HG03439 (cell line): ENCODE measurements at regions not wholly inside any gene's neighbourhood (a gene's known extent, or its start where the extent isn't known, plus 50 kb on each side); places are given as distances from the start of the nearest gene placed in this dataset.
A peak's percentile ranks its signal among the peaks of the same experiment; 100 is the strongest.
"Not testable (repeated sequence)": the region's sequence is repeated elsewhere in the genome, so short reads cannot be mapped to it uniquely, and the experiment has no call there.

Experiments
- ATAC-seq: cut with Tn5 transposase; IDR thresholded peaks from one replicate; pipeline ENCODE4 v1.9.1; 2021; ENCODE audit warnings: mild to moderate bottlenecking, moderate library complexity; ENCODE audit not compliant: unreplicated experiment

DNA sequence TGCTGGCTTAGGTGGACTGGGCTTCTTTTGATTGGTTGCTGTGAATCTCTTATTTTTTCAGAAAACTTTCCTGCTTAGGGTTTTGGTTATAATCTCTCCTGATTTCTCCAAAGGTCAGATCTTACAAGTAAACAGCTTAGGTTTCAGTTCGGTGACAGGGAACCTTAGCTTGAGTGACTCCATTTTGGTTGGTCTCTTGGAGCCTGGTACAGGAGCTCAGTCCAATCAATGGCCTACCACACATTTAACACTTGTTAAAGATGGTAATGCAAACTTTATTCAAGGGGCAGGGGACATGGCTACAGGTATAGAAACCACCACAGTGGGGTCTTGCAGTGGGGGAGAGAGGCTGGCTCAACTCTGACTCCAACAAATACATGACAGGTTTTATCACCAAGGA lies 180.9 kb upstream of the THBS1 start:
- ATAC-seq = no peak

DNA sequence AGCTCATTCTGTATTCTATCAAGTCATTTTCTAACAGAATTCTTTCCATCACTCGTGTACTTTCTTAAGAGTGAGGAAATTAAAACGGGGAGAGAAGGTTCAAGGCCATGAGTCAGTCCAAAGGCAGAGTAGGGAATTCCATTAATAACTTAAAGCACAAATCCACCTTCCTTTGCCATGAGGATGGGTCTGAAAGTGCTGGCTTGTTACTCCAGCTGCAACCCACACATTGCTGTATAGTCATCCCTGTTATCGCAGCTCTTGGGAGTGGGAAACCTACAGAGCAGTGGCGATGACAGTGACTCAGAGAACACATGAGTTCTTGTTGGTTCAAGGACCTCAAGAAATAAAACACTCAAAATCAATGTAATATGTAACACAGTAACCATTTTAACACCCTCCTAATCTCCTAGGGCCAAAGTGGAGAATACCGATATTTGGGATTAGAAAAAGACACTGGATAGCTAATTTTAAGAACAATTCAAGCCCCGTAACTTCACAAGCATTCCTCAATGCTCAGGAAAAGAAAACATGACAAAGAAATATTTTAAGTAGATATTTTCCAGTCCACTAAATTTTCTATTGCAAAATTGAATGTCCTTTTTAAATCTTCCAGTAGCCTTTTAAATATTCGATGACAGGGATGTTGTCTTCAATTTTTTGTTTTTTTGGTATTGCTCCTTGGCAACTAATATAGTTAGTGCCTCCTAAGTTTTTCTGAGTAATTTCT lies 179.9 kb upstream of the THBS1 start:
- no peak for ATAC-seq

DNA sequence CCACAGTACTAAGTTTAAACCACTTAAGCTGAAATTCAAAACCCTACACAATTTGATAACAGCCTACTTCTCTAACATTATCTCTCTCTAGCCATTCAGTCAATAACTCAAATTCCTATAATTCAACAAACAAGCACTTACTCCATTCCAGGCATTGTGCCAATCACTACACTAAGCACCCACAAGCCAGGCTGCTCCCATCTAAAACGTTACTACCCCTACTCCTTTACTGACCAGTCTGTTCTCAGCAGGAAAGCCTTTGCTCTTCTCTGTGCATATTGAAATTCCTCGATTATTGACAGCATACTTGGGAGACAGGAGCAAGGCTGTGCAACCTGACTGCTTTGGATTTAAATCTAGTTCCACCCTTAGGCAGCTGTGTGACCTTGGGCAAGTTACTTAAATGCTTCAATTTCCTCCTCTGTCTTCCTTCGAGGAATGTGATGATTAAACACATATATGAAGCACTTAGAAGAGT lies 177.2 kb upstream of the THBS1 start:
- ATAC-seq = no peak

DNA sequence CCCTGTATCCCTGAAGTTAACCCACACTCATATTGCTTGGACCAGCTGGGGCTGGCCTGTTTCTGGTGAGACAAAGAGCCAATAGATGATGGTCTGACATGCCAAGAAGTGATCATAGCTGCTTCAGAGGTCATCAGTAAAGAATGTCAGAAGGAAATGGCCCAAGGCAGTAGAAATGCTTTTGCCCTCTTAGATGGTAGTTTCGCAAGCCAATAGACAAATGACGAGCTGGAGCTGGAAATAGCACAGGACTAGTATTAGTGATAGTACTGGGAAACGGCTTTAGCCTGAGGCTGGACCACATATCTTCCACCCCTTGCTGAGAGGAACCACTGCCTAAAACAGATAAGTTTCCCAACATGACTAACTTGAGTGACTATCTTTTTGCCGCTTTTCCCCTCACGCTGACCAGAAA lies 176.1 kb upstream of the THBS1 start:
- ATAC-seq = no peak

DNA sequence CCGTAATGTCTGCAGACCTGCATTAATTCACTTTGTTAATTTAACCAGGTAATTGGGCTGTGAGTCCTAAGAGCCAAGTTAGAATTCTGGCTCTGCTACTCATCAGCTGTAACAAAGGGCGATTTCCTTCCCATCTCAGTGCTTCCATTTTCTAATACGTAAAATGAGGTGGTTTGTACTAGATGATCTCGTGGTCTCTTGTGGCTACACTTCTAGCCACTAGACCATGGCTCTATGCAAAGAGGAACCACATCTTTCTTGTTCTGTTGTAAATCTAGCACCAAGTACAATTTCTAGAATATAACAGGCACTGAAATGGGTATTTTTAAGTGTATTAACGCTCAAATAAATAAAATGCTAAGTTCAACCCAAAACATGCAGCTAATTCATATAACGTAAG lies 174.4 kb upstream of the THBS1 start:
- ATAC-seq = no peak

DNA sequence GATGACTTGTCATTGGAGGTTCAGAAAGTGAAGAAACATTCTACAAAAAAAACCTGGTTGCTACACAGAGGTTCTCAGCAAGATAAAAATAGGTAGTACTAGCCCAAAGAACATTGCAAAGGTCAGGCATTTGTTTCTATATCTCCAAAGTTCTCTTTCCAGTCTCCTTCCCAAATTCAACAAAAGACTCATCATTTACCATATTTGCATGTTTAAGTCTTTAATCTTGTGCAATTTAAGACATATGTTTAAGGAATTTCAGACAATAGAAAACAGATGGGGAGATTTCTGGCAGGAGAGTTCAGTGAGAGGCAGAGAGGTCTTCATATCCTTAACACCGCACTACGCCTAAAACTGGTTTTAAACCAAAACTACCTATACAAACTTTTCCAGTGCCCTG lies 173.8 kb upstream of the THBS1 start:
- no peak for ATAC-seq

DNA sequence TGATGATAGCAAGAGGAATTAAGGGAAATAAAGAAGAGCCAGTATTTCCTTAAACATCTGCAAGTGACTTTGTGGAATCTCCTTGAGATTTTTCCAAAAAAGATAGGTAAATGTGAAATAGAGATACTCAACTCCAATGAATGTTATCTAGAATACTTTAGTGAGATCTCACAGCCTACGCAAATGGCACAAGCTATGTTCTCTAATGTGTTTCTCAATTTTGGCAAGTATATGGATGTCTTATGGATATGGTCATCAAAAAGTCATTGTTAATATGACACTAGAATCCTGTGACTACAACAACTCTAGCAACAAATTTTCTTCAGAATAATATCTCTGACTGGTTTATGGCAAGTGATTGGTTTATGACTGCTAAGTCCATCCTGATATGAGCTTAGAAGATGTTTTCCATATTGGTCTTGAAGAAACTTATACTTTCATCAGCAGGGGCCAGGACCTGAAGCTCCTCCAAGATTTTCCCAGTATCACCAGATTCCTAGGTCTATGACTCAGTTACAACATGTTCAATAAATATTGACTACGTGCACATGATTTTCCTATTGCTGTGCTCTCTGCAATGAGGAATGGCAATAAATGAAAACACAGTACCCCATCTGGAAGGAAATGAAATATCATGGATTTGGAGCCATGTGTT lies 170.9 kb upstream of the THBS1 start:
- no peak for ATAC-seq

DNA sequence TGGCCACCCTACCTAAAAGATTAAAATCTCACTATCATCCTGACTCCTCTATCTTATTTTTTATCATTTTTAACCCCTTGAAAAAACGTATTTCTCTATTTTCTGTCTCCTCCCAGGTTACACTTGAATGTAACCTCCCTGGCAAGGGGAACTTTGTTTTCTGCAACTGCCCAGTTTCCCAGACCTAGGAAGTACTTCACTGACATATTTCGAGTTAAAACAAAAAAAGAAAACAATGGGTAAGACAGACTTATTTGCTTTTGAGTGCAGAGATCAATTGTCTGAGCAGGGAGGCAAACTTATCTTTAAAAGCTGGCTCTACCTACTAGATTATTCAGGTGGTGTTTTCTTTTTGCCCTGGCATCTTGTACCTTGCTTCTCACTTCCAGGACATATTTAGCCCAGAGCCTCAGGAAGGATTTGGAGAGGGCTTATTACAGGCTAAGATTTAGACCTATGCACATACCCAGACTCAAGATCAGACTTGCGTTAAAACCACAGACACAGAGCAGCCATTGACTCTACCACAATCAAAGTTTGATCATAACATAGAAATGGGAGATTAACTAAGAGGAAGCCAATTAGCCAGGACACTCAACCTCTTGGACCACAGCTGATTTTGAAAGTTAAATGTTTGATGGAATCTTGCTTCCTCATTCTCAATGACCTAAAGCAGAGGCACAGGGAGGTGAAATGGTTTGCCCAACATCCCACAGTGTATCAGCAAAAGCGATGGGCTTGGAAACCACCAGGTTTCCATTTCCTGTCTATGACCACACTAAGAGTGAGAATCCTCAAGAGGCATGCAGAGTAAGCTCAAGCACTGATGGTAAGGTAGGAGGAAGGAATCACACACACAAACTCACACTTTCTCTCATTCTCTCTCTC lies 169.5 kb upstream of the THBS1 start:
- ATAC-seq = peak; percentile 83

DNA sequence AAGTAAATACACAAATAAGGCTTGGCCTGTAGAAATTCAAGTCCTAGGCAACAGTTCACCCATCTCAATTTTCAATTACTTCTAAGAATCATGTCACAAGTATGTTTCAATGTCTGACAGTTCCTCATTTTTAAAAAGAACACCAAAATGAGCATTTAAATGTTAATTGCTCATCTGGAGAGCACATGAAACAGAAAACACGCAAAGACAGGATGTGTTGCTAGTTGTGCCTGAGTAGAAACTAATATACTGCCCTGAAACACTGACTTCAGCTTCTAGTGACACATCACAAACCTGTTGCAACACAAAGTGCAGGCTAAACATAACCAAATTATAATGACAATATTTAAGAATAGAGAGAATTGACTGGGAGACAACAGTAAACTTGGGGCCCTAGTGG lies 167.3 kb upstream of the THBS1 start:
- ATAC-seq = no peak

DNA sequence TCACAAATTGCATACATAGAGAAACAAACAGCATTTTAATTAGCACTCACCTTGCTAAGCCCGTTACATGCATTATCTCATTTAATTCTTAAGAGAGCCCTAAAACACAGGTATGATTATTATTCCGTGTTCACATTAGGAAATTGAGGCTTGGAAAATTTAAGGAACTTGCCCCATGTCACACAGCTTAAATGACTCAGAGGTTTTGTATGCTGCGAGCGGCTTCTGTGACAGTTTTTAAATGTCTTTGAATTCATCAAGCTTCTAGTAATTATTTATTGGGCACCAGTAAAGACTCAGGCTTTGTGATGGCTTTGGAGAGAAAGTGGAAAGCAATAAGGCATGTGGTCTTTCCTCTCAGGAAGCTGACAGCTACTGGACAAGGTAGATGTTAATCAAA lies 166.7 kb upstream of the THBS1 start:
- no peak for ATAC-seq

DNA sequence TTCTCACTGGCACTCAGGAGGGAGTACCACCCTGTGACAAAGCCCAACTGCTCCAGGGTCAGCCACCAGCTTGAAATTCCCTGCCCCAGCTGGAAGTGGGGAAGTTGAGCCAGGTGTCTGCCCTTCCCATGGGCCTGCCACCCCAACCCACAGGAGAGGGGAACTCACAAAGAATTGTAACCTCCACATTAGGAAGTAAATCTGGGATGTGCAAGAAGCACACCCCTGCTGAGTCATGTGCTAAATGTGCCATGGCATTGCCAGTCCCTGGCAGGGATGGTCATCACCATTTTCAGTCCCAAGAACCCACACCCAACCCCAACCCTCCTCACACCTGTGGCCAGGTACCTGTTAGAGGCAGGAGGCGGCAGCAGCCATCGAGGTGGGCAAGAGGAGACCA lies 165.2 kb upstream of the THBS1 start:
- no peak for ATAC-seq

DNA sequence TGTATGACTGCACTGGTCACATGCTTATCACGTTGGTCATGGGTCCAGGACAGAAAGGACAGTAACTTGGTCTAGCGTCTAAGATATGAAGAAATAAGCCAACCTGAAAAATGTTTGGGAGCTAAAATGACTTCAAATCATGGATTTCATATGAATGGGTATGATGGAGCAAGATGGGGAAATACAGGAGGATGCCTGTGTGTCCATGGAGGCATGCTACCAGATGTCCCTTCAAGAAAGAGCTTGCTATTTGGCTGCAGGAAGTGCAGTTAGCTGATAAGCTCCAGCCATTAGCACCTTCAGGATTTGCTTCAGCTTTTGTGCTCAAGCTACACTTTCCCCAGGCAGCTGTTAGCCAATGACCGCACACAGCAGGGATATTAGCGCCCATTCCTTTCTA lies 164.6 kb upstream of the THBS1 start:
- ATAC-seq = no peak

DNA sequence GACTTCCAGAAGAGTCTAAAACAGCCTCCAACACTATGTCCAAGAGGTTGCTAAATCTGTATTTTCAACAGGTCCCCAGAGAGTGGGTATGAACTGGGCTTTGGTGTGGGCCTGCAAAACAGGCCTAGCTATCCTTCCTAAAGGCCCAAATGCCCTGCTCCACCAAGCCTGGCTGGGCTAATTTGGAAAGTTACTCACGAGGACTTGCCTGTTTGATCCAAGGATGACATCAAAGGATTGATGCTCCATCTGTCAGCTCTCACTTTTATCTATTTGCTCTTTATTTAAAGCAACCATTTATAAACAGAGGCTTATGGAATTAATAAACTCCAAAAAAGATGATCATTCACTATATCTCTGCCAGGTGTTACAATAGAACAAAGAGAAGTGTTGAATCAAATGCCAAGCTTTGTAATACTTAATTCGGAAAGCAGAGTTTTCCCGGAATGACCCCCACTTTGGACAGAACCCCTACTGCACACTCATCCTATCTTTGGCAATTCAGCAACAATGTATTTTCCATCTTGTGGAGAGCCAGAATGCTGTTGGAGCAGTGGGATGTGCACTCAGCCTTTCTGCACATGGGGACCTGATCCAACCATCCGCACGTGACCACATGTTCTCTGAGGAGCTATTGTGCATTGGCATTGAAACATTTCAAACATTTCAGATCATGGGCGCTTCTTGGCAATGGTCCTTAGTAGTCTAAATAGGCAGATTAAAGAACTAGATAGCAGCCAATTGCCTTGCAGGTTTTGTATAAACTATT lies 163.3 kb upstream of the THBS1 start:
- no peak for ATAC-seq

DNA sequence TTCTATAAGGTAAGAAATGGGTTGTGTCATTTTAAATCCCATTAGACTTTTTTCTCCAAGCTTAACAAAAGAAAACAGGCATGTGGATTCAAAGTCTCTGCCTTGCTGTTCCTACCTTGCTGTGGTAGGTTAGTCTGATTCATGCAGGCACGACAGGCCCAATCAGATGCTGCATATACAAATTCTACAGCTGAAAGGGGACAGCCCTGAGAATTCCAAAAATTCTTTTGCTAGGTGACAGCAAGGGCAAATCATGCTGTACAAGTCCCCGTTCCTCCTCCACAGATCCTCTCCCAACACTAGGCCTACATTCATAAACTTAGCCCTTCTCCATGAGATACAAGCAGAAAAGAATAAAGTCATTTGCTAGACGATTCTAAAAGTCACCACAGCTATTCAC lies 161.2 kb upstream of the THBS1 start:
- no peak for ATAC-seq

DNA sequence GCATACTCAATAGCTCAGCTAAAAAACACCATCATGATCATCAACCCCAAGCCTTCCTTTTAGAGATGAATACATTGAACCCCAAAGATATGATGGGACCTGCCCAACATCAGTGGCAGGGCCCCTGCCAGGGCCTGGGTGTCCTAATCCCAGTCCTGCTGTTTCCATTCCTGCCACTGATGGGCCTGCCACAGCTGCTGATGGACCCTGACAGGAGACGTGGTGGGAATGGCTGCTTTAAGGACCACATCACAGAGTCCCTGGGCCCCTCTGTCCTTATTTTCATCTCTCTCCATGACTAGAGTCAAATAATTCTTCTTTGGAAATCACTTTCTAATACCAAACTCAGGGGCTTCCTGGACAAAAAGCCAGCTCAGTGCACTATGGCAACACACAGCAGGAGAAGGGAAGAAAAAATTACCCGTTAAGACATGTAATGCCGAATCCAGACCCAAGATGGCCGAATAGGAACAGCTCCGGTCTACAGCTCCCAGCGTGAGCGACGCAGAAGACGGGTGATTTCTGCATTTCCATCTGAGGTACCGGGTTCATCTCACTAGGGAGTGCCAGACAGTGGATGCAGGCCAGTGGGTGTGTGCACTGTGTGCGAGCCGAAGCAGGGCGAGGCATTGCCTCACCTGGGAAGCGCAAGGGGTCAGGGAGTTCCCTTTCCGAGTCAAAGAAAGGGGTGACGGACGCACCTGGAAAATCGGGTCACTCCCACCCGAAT lies 160.6 kb upstream of the THBS1 start:
- ATAC-seq = not testable (repeated sequence)

DNA sequence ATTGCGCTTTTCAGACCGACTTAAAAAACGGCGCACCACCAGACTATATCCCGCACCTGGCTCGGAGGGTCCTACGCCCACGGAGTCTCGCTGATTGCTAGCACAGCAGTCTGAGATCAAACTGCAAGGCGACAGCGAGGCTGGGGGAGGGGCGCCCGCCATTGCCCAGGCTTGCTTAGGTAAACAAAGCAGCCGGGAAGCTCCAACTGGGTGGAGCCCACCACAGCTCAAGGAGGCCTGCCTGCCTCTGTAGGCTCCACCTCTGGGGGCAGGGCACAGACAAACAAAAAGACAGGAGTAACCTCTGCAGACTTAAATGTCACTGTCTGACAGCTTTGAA lies 160.1 kb upstream of the THBS1 start:
- not testable (repeated sequence) for ATAC-seq

DNA sequence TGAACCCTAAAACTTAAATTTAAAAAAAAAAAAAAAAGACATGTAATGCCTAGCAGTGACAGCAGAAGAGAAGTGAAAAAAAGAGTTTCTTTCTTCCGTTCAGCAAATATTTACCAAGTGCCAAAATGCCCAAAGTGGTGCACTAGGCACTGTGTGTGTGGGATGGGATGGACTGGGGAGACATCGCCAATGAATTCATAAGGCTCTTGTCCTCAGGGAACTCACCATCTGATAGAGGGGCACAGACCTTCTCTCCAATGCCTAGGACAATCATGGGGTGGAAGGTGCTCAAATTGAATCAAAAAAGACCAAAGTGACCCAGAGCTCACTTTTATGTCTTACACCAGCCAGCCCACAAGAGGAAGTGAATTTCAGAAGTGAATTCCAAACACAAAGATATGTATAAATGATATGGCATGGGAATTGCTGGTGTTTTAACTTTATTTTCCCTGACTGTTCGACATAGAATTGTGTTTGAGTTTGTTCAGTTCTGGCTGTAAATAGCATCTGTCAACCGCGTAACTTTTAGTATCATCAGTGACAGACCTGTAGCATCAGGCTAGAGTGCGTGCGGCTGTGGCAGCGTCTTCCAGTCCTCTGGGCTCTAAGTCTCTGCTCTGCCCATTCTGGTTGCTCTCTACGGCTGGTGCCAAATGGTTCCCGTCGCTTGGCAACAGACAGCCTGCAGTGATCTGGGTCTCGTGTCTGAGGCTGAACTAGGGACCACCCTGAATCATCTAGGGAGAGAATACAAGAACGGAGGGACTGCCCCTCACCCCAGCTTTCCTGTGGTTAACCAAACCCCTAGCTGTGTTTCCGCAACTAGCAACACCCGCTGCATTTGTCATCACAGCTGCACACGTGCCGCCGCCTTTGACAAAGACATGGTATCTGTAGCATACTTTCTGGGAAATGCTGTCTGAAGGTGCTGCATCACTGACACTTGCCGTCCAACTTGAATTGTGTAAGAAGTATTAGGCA lies 154.0 kb upstream of the THBS1 start:
- peak; percentile 86 for ATAC-seq

DNA sequence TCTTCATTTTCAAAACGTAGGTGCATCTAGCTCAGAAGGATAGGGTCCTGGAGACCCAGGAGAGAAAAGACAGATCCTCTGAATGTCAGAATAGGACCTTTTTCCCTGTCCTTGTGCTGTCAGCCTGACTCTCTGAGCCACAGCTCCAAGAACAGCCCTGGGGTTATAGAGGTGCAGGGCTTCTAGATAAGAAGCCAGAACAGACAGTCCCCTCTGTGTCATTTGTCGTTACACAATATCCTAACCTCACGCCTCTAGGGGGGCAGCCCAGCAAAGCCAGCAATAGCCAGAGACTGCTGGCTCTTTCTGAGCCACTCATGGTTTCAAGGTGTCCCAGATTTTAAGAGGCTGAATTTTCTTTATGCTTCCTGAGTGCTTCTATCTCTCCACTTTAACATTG lies 153.2 kb upstream of the THBS1 start:
- ATAC-seq = no peak

DNA sequence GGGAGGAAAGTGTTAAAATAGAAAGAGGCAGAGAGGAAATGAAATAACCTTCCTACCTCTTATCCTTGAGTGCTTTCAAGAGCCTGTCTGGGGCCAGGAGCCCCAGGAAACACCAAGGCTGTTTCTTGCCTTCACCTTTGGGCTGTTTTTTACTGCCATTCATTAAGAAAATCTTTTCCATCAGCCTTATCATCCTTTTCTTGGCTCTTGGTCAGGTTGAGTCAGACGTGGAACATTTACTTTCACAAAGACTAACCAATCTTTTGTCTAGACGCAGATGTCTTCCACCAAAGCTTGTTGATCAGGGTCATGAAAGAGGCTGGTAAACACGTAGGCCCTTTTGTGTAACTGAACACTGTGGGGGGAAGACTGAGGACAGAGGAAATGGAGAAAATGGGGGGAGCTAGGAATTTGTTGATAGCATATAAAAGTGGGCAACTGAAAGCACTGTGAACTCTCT lies 151.0 kb upstream of the THBS1 start:
- peak; percentile 35 for ATAC-seq
